GM19025 (cell line): ENCODE measurements at regions not wholly inside any gene's neighbourhood (a gene's known extent, or its start where the extent isn't known, plus 50 kb on each side); places are given as distances from the start of the nearest gene placed in this dataset.
"Not testable (repeated sequence)": the region's sequence is repeated elsewhere in the genome, so short reads cannot be mapped to it uniquely, and the experiment has no call there.

Source experiments
- ATAC-seq: cut with Tn5 transposase; IDR thresholded peaks from one replicate; pipeline ENCODE4 v1.9.1; 2021; ENCODE audit warnings: mild to moderate bottlenecking, low read depth, moderate library complexity; ENCODE audit not compliant: unreplicated experiment

- no peak for ATAC-seq
Observed at GRCh38 chr7:13603661-13604060, 385.8 kb downstream of the ETV1 start.

- no peak for ATAC-seq
Observed at GRCh38 chr7:13604178-13604577, 385.3 kb downstream of the ETV1 start.

GRCh38 chr7:13610372-13610771 is 379.1 kb downstream of the ETV1 start:
- no peak for ATAC-seq

DNA sequence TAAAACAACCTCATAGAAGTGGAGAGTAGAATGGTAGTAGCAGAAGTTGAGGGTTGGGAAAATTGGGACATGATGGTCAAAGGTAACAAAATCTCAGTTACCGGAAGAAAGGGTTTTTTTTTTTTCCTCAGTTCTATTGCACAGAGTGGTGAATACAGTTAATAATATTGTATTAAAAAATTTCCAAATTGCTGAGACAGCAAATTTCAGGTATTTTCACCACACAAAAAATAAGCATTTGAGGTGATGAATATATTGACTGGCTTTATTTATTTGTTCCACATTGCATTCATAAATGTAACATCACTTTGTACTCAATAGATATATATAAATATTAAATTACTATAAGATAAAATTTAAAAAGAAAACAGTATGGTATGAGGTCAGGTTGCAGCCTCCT is 373.8 kb downstream of the ETV1 start:
- no peak for ATAC-seq

DNA sequence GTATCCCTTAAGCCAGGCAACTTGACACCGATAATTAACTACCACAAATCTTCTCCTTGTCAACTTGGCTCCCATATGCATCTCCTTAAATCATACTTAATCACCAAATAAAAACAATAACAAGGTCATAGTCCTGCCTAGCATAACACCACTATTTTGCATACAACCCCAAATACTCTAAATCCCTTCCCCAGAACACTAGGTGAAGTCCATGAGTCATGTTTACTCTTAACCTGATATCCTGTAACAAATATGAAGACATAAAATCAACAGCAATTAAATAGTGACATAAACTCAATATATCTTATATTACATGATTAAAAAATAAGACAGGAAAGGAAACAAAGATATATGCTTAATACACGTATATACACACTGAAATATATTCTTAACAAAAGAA is 362.0 kb downstream of the ETV1 start:
- ATAC-seq: no peak

- no peak for ATAC-seq
Observed at GRCh38 chr7:13628239-13629001, 361.0 kb downstream of the ETV1 start.

GRCh38 chr7:13631207-13632049 is 358.0 kb downstream of the ETV1 start:
- ATAC-seq: not testable (repeated sequence)

DNA sequence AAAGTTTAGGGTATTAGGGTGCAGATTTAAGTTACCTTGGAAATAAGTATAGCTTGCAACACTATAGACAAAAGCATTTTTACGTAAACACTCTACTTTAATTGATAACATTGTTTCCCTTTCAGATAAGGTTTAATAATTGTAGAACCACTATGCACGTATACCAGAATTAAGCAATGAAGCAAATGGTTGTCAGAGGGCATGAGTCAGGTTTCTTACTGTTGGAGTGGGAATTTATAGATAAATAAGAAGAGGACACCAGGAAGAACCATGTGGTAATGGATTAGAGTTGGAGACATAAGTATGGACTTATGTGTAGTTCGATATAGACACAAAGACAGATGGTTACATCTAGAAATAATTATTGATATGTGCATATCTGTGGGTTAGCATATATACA is 355.6 kb downstream of the ETV1 start:
- no peak for ATAC-seq

GRCh38 chr7:13639396-13639795 is 350.1 kb downstream of the ETV1 start:
- no peak for ATAC-seq

GRCh38 chr7:13641714-13642113 is 347.8 kb downstream of the ETV1 start:
- no peak for ATAC-seq

DNA sequence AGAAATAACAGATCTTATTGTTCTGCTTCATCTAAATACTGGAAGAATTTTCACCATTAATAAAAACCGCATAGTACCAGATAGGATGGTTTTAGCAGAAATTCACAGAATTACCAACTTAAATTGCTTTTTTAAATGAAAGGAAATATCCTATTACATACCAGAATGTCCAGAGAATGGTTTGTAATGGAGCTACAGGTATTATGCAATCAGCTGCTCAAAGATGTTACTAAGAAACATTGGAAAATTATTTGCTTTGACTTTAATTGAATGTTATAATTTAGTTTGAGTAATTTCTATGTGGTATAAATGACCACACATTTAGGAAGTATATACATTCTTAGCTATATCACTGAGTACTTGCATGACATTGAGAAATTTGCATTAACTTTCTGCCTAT is 338.3 kb downstream of the ETV1 start:
- ATAC-seq: no peak

DNA sequence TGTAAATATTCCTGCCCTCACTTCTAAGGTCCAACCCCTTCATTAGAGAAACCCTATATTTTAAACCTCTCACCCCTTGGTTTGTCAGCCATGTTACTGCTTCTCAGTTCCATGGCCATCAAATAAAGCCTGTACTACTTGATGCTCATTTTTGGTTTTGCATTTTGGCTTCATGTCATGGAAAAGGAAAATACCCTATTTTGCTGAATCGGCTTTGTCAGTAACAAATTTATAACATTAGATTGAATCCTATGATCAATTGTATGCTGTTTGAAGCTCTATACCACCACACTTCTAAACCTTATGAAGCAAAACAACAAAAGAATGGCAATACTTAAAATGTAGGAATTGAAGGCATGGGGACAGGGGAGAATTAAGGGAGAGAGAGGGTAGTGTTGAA is 333.1 kb downstream of the ETV1 start:
- ATAC-seq: no peak

DNA sequence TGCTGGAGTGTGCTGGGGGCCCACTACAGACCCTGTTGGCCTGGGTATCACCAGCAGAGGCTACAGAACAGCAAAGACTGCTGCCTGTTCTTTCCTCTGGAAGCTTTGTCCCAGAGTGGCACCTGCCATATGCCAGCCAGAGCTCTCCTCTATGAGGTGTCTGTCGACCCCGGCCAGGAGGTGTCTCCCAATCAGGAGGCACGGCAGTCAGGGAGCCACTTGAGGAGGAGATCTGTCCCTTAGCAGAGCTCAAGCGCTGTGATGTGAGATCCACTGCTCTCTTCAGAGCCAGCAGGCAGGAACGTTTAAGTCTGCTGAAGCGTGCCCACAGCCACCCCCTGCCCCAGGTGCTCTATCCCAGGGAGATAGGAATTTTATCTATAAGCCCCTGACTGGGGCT is 316.2 kb downstream of the ETV1 start:
- no peak for ATAC-seq

- ATAC-seq: no peak
Observed at GRCh38 chr7:13682626-13683025, 306.8 kb downstream of the ETV1 start.

DNA sequence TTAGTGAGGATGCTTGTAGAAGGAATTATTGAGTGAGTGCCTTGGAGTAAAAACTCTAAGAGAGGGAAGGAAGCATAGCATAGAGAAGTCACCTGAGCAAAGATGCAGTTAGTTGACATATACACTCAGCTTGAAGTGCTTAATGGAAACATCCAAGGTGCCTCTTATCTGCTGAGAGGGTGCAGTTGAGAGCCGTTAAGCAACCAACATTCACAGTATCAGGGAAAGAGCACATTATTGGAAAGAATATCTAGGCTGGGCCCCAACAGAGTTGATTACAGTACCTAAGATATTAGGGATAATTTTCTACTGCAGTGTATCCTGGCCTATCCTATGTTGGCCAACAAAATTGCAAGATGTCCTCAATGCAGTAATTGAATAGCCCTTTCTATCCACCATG is 302.0 kb downstream of the ETV1 start:
- no peak for ATAC-seq

DNA sequence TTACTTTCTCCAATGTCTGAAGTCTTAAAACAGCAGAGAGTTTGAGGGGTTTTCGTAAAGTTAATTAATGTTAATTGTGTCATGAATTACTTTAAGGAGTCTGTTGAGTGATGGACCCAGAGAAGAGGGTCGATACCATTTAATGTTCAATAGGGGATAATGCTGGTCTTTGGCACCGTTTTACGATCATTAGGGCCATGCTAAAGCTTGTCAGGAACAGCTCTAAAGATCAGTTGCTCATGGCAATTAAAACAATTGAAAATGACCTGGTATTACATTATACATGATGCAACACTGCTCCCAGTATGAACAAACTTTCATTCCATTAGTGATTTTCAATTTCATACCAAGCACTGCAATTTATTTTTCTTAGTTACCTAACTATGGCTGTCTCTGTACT is 296.9 kb downstream of the ETV1 start:
- ATAC-seq: no peak

DNA sequence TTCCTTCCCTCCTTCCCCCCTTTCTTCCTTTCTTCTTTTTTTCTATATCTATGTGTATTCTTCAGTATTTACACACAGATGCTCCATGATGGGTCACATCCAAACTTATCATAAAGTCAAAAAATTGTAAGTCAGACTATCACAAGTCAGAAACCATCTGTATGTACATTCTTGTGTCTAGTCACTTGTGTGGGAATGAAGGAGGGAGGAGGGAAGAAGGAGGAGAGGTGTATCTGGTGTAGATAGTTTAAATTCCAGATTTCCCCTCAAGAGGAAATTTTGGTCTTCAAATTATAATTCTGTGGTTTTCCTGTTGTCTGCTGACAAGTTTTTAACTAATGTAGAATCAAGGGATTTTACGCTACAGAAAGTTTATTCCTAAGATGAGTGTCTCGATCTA is 287.2 kb downstream of the ETV1 start:
- no peak for ATAC-seq

DNA sequence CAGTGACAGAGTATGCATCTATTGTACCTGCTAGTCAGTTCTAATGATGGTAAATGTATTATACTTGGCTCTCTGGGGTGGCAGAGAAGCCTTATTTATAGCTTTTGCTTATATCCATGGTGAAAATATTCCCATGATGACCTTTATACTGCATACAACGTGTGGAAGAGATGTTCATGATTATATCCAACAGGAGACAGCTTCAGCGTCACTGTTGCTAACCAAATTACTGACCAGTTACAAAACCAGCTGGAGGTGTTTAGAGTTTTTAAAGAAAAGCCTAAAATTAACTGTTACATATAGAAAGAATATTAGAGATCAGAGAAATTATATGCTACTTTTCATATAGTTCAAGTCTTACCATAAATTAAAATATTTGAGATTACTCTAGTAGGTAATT is 280.8 kb downstream of the ETV1 start:
- no peak for ATAC-seq

DNA sequence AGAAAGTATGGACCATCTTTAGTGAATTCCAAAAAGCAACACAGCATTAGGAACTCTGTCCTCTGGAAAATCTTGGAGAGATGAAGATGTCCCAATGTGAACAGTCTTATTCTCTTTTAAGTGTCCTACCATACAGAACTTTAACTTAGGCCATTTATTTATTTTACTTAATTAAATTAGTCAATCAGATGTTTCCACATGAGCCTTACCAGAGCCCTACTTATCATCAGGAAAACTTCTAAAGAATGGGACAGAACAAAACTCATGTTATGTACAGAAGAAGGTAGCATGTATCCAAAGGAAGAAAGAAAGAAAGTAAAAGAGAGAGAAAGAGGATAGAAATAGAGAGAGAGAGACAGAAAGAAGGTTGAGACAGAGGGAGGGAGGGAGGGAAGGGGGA is 276.4 kb downstream of the ETV1 start:
- no peak for ATAC-seq

DNA sequence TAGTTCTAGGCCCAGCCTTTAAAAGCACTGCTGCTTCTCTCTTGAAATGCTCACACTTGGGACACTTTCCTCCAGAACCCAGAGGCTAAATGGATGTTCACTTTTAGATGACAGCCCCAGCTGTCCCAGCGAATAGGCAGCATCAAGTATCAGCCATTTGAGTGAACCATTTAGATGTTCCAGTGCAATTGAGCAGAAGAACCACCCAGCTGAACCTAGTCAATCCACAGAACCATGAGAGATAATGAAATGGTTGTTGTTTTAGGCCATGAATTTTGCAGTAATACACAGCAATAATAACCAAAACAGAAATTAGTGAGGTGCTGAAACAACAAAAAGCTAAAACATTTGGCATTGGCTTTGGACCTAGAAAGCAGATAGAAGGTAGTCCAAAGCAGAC is 273.9 kb downstream of the ETV1 start:
- no peak for ATAC-seq

DNA sequence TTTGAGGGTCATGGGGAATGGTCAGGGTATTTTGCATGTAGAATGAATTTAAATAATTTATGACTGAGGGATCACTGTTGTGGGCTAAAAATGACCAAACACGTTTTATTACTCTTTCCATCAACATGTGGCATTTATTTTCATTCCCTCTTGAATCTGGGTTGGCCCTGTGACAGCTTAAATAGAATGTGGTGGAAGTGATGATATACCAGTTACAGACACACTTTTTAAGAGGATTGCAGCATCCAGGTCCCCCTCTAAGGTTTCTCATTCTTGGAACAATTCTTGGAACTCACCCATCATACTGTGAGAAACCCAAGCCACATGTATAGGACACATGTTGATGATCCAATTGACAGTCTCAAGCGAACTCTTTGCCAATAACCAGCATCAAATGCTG is 272.4 kb downstream of the ETV1 start:
- ATAC-seq: no peak
